IMR-90 (cell line): ENCODE measurements at regions not wholly inside any gene's neighbourhood (a gene's known extent, or its start where the extent isn't known, plus 50 kb on each side); places are given as distances from the start of the nearest gene placed in this dataset.

Experiments
- ATAC-seq: fragments of 200-7000 bp; cut with Tn5 transposase; 2 replicates; pipeline ENCODE4 v1.9.1; 2020; ENCODE audit warnings: low read depth, mild to moderate bottlenecking, moderate library complexity
- BruUV-seq: library from RNA; stranded (reverse); fragments of 400-500 nt; replicated peaks from 2 replicates; lab custom pipeline; 2021; lab: Mats Ljungman, UMichigan
- CTCF ChIA-PET: fragments of 300-600 bp; formaldehyde crosslinking; extraction: SDS; loops from one replicate; lab custom pipeline; 2021; ENCODE audit warnings: antibody characterized with exemption; lab: Yijun Ruan, JAX
- POLR2A ChIA-PET: fragments of 300-600 bp; sonication (Branson Sonifier 250); formaldehyde crosslinking; loops from one replicate; lab custom pipeline; 2022; ENCODE audit warnings: antibody characterized with exemption; ENCODE audit not compliant: unreplicated experiment; lab: Charles Lee
- DNase-seq: peaks from one replicate; pipeline ENCODE4 v3.0.0; 2013
- H2AFZ ChIP-seq: replicated peaks from 2 replicates; pipeline ENCODE3; 2013; ENCODE audit warnings: low read length, mild to moderate bottlenecking; ENCODE audit not compliant: poor library complexity
- H2AK5ac ChIP-seq: 2 replicates; pipeline ENCODE4 v1.6.1; 2013; ENCODE audit warnings: low read depth, low read length, inconsistent platforms
- H2AK9ac ChIP-seq: replicated peaks from 2 replicates; pipeline ENCODE3; 2013; ENCODE audit warnings: mild to moderate bottlenecking, low read depth, low read length, moderate library complexity; ENCODE audit not compliant: poor library complexity
- H2BK120ac ChIP-seq: 2 replicates; pipeline ENCODE4 v1.6.1; 2013; ENCODE audit warnings: low read depth, low read length, inconsistent platforms
- H2BK15ac ChIP-seq: 3 replicates; pipeline ENCODE4 v1.6.1; 2013; ENCODE audit warnings: low read depth, low read length, inconsistent platforms
- H2BK20ac ChIP-seq: 2 replicates; pipeline ENCODE4 v1.6.1; 2013; ENCODE audit warnings: low read depth, mild to moderate bottlenecking, inconsistent platforms, low read length, moderate library complexity
- H2BK5ac ChIP-seq: 2 replicates; pipeline ENCODE4 v1.6.1; 2013; ENCODE audit warnings: mild to moderate bottlenecking, low read depth, low read length, inconsistent platforms; ENCODE audit not compliant: poor library complexity, severe bottlenecking
- H3K14ac ChIP-seq: replicated peaks from 2 replicates; pipeline ENCODE4 v1.6.1; 2013; ENCODE audit warnings: low read depth, low read length, inconsistent platforms
- H3K18ac ChIP-seq: 2 replicates; pipeline ENCODE4 v1.6.1; 2013; ENCODE audit warnings: low read depth, low read length, control low read depth
- H3K23ac ChIP-seq: 2 replicates; pipeline ENCODE4 v1.6.1; 2013; ENCODE audit warnings: low read depth, low read length, inconsistent platforms
- H3K27ac ChIP-seq: 2 replicates; pipeline ENCODE4 v1.5.1; 2013; ENCODE audit warnings: mild to moderate bottlenecking, control low read depth, low read length; ENCODE audit not compliant: insufficient read depth
- H3K27me3 ChIP-seq: 2 replicates; pipeline ENCODE4 v1.6.1; 2013; ENCODE audit warnings: low read length; ENCODE audit not compliant: control insufficient read depth, insufficient read depth
- H3K36me3 ChIP-seq: 2 replicates; pipeline ENCODE4 v1.6.1; 2013; ENCODE audit warnings: low read length, mixed read lengths; ENCODE audit not compliant: control insufficient read depth, insufficient read depth
- H3K4ac ChIP-seq: 2 replicates; pipeline ENCODE4 v1.6.1; 2013; ENCODE audit warnings: low read depth, low read length, inconsistent platforms
- H3K4me1 ChIP-seq: 2 replicates; pipeline ENCODE4 v1.6.1; 2013; ENCODE audit warnings: low read length, mixed read lengths; ENCODE audit not compliant: control insufficient read depth, insufficient read depth
- H3K4me2 ChIP-seq: 2 replicates; pipeline ENCODE4 v1.6.1; 2013; ENCODE audit warnings: low read depth, mild to moderate bottlenecking, control low read depth, low read length, moderate library complexity
- H3K4me3 ChIP-seq: 2 replicates; pipeline ENCODE4 v1.5.1; 2013; ENCODE audit warnings: low read depth, mild to moderate bottlenecking, control low read depth, low read length, moderate library complexity; ENCODE audit not compliant: insufficient read depth
- H3K56ac ChIP-seq: 2 replicates; pipeline ENCODE4 v1.6.1; 2013; ENCODE audit warnings: low read length, inconsistent platforms; ENCODE audit not compliant: insufficient read depth; ENCODE audit errors: extremely low read depth
- H3K79me1 ChIP-seq, 2 experiments: 2 replicates each; pipeline ENCODE4 v1.6.1; 2013; ENCODE audit warnings: low read length in 2 of 2, inconsistent platforms in 1 of 2, low read depth in 1 of 2
- H3K9ac ChIP-seq: 2 replicates; pipeline ENCODE4 v1.6.1; 2013; ENCODE audit warnings: low read depth, low read length, control low read depth
- H3K9me1 ChIP-seq: 2 replicates; pipeline ENCODE4 v1.6.1; 2013; ENCODE audit warnings: low read length, inconsistent platforms; ENCODE audit not compliant: insufficient read depth
- H3K9me3 ChIP-seq: 2 replicates; pipeline ENCODE4 v1.6.1; 2013; ENCODE audit warnings: low read length; ENCODE audit not compliant: control insufficient read depth, insufficient read depth
- H4K20me1 ChIP-seq: 2 replicates; pipeline ENCODE4 v1.6.1; 2013; ENCODE audit warnings: low read length, inconsistent platforms; ENCODE audit not compliant: insufficient read depth
- H4K5ac ChIP-seq: 2 replicates; pipeline ENCODE4 v1.6.1; 2013; ENCODE audit warnings: mild to moderate bottlenecking, low read depth, low read length, control low read depth
- H4K8ac ChIP-seq, 2 experiments: 2 replicates each; pipeline ENCODE4 v1.6.1; 2013; ENCODE audit warnings: low read depth in 2 of 2, low read length in 2 of 2, control low read depth in 1 of 2, inconsistent platforms in 1 of 2
- H4K91ac ChIP-seq: 2 replicates; pipeline ENCODE4 v1.6.1; 2013; ENCODE audit warnings: low read depth, low read length, inconsistent platforms; ENCODE audit not compliant: insufficient read depth
- BHLHE40 ChIP-seq: fragments of 150-350 bp; IDR thresholded peaks from 2 replicates; pipeline ENCODE4 v1.6.1; 2016; ENCODE audit warnings: mild to moderate bottlenecking, low read depth, low read length
- CEBPB ChIP-seq: IDR thresholded peaks from 2 replicates; pipeline ENCODE4 v1.6.1; 2012; ENCODE audit warnings: low read depth, low read length, improper control_type of control experiment
- CHD1 ChIP-seq: IDR thresholded peaks from 2 replicates; pipeline ENCODE4 v1.6.1; 2012; ENCODE audit warnings: low read depth, low read length, improper control_type of control experiment
- FOS ChIP-seq: fragments of 150-350 bp; IDR thresholded peaks from 2 replicates; pipeline ENCODE4 v1.6.1; 2016; ENCODE audit warnings: low read depth, low read length
- MAFK ChIP-seq: IDR thresholded peaks from 2 replicates; pipeline ENCODE4 v1.6.1; 2012; ENCODE audit warnings: low read depth, low read length, improper control_type of control experiment
- MAZ ChIP-seq: IDR thresholded peaks from 2 replicates; pipeline ENCODE4 v1.6.1; 2012; ENCODE audit warnings: low read depth, mild to moderate bottlenecking, low read length, improper control_type of control experiment, moderate library complexity, borderline replicate concordance
- MXI1 ChIP-seq: IDR thresholded peaks from 2 replicates; pipeline ENCODE4 v1.6.1; 2012; ENCODE audit warnings: low read depth, mild to moderate bottlenecking, low read length, moderate library complexity, borderline replicate concordance
- NFE2L2 ChIP-seq: fragments of 150-350 bp; IDR thresholded peaks from 2 replicates; pipeline ENCODE4 v1.6.1; 2016; ENCODE audit warnings: low read depth, mild to moderate bottlenecking, low read length
- POLR2A ChIP-seq: IDR thresholded peaks from 2 replicates; pipeline ENCODE4 v1.6.1; 2012; ENCODE audit warnings: mild to moderate bottlenecking, low read depth, low read length
- RAD21 ChIP-seq: IDR thresholded peaks from 2 replicates; pipeline ENCODE4 v1.6.1; 2012; ENCODE audit warnings: low read length, improper control_type of control experiment
- RFX5 ChIP-seq: IDR thresholded peaks from 2 replicates; pipeline ENCODE4 v1.8.0; 2012; ENCODE audit warnings: low read depth, mild to moderate bottlenecking, low read length, moderate library complexity
- WGBS, 2 experiments: methylation state at CpG; one replicate each; pipeline versions ENCODE4 v1.1.5 to v1.1.7; 2013; ENCODE audit warnings: missing lambda C conversion rate in 2 of 2; ENCODE audit not compliant: insufficient read length in 1 of 2; ENCODE audit errors: extremely low coverage in 2 of 2; 5-methylcytosine and 5-hydroxymethylcytosine counted together
- dilution Hi-C: fragments of 300-500 bp; cut with HindIII; formaldehyde crosslinking; loops from one replicate; pipeline ENCODE4 v1.14.3; 2018; ENCODE audit warnings: low sequenced_read_pairs; ENCODE audit not compliant: unreplicated experiment
- in situ Hi-C: fragments of 300-500 bp; cut with MboI; formaldehyde crosslinking; loops from 3 replicates; pipeline ENCODE4 v1.14.3; 2019; ENCODE audit warnings: low sequenced_read_pairs, inconsistent platforms, mixed read lengths
- intact Hi-C: fragments of 100-400 bp; cut with micrococcal nuclease; formaldehyde crosslinking; loops from 2 replicates; pipeline ENCODE4 v1.10.0; 2022
- TF ChIP-seq, protein P1 (sequence below): fragments of 150-350 bp; IDR thresholded peaks from 2 replicates; pipeline ENCODE4 v1.6.1; 2016; ENCODE audit warnings: low read depth, mild to moderate bottlenecking, low read length, moderate library complexity, borderline replicate concordance
- TF ChIP-seq, protein P2 (sequence below): conservative IDR thresholded peaks from 2 replicates; pipeline ENCODE4 v1.5.1; 2012; ENCODE audit warnings: mild to moderate bottlenecking, low read depth, low read length, improper control_type of control experiment
- TF ChIP-seq, protein P3 (sequence below): fragments of 150-350 bp; IDR thresholded peaks from 2 replicates; pipeline ENCODE4 v1.6.1; 2017; ENCODE audit warnings: mild to moderate bottlenecking, antibody characterized with exemption, low read length, low read depth

DNA sequence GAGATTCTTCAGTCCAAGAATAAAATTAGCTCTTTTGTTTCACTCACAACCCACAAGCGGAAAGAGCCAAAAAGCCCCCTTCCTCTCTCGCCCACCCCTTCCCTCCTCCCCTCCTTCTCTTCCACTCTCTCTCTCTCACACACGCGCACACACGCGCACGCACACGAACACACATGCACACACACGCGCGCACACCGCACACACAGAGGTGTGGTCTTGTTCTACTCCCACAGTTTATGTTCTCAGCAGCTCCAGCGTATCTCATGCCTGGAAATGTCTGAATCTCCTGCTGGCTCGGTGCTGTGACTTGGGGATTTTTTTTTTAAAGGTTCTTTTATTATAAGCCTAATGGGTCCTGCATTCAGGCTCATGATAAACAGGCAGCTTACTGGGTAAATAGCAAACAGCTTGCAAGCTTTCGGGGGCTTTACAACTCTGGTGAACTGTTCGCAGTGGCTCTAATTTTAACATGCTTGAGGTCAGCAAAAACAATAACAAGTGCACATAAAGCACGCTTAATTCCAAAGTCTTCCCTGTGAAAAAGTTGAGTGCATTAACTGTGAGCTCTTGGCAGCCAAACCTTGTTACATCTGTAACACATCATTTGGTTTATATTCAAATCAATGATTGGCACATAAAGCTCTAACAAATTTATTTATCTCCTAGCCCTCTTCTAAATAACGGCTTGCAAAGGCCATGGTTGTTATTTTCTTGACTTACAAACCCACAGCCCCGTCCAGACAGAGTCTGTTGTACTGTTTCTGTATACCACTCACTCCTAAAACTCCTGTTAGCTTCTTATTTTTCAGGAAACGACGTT, 424.1 kb upstream of the MGMT start:
- Histone ChIP-seq H3K9ac (no peak overlapping the region), H4K8ac (no peak overlapping the region), H3K9me1 (no peaks in the 10 kb centered on the region), H3K14ac (no peak overlapping the region), H2BK20ac (no peak overlapping the region), H2AK9ac (no peak overlapping the region), H3K23ac (no peak overlapping the region), H3K4ac (no peak overlapping the region), H3K27ac (no peak overlapping the region), H2BK120ac (no peak overlapping the region), H2BK15ac (no peak overlapping the region), H4K20me1 (no peaks in the 10 kb centered on the region), H2AK5ac (no peak overlapping the region), H3K4me2 (no peak overlapping the region), H3K9me3 (peaks cover 14% of the 10 kb centered on the region), H2AFZ (no peak overlapping the region), H3K36me3 (no peaks in the 10 kb centered on the region), H3K4me1 (no peaks in the 10 kb centered on the region), H3K56ac (no peak overlapping the region), H4K5ac (no peak overlapping the region), H3K79me1 (no peaks in the 10 kb centered on the region), H3K18ac (no peak overlapping the region), H4K91ac (no peak overlapping the region), H2BK5ac (no peak overlapping the region), H3K4me3 (no peak overlapping the region), H3K27me3 (no peaks in the 10 kb centered on the region)
- in situ Hi-C loops, result no loop called here
- ChIA-PET POLR2A (no interaction called here), CTCF (no interaction called here)
- TF ChIP-seq MAZ, result no peak
- no peak for TF ChIP-seq MAFK
- TF ChIP-seq FOS, result no peak
- TF ChIP-seq, protein P1, sequence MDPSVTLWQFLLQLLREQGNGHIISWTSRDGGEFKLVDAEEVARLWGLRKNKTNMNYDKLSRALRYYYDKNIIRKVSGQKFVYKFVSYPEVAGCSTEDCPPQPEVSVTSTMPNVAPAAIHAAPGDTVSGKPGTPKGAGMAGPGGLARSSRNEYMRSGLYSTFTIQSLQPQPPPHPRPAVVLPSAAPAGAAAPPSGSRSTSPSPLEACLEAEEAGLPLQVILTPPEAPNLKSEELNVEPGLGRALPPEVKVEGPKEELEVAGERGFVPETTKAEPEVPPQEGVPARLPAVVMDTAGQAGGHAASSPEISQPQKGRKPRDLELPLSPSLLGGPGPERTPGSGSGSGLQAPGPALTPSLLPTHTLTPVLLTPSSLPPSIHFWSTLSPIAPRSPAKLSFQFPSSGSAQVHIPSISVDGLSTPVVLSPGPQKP, result no peak
- TF ChIP-seq MXI1, result no peak
- no peak for TF ChIP-seq BHLHE40
- no peak for TF ChIP-seq RFX5
- TF ChIP-seq RAD21, result no peak
- TF ChIP-seq, protein P2, sequence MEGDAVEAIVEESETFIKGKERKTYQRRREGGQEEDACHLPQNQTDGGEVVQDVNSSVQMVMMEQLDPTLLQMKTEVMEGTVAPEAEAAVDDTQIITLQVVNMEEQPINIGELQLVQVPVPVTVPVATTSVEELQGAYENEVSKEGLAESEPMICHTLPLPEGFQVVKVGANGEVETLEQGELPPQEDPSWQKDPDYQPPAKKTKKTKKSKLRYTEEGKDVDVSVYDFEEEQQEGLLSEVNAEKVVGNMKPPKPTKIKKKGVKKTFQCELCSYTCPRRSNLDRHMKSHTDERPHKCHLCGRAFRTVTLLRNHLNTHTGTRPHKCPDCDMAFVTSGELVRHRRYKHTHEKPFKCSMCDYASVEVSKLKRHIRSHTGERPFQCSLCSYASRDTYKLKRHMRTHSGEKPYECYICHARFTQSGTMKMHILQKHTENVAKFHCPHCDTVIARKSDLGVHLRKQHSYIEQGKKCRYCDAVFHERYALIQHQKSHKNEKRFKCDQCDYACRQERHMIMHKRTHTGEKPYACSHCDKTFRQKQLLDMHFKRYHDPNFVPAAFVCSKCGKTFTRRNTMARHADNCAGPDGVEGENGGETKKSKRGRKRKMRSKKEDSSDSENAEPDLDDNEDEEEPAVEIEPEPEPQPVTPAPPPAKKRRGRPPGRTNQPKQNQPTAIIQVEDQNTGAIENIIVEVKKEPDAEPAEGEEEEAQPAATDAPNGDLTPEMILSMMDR, result no peak
- no peak for TF ChIP-seq CEBPB
- no peak for TF ChIP-seq NFE2L2
- no peak for TF ChIP-seq POLR2A
- TF ChIP-seq, protein P3, sequence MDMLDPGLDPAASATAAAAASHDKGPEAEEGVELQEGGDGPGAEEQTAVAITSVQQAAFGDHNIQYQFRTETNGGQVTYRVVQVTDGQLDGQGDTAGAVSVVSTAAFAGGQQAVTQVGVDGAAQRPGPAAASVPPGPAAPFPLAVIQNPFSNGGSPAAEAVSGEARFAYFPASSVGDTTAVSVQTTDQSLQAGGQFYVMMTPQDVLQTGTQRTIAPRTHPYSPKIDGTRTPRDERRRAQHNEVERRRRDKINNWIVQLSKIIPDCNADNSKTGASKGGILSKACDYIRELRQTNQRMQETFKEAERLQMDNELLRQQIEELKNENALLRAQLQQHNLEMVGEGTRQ, result no peak
- no peak for TF ChIP-seq CHD1
- intact Hi-C loops, result loop anchor here (5.0 kb wide), 1 partner anchor 54 kb away; no protein-coding TSS in a partner anchor
- BruUV-seq, result no TSS peak
- DNase-seq (no peak), ATAC-seq (no peak)
- 77 to 100% methylated on average over 4 to 15 of the region's 21 CpGs for WGBS, 2 experiments
- dilution Hi-C loops, result no loop called here
